H9 (cell line): ENCODE measurements at regions not wholly inside any gene's neighbourhood (a gene's known extent, or its start where the extent isn't known, plus 50 kb on each side); places are given as distances from the start of the nearest gene placed in this dataset.

Source experiments
- DNase-seq: peaks from one replicate; pipeline ENCODE4 v3.0.0-alpha.2; 2017
- H2AFZ ChIP-seq: one replicate; pipeline ENCODE4 v1.6.1; 2013; ENCODE audit warnings: mild to moderate bottlenecking, low read length, control low read depth, moderate library complexity
- H2AK5ac ChIP-seq: 2 replicates; pipeline ENCODE4 v1.6.1; 2013; ENCODE audit warnings: low read length, control low read depth, mixed read lengths; ENCODE audit not compliant: insufficient read length
- H2BK120ac ChIP-seq: one replicate; pipeline ENCODE4 v1.6.1; 2013; ENCODE audit warnings: low read depth, mild to moderate bottlenecking, low read length, control low read depth, inconsistent platforms; ENCODE audit not compliant: poor library complexity, severe bottlenecking
- H2BK12ac ChIP-seq: 2 replicates; pipeline ENCODE4 v1.6.1; 2013; ENCODE audit warnings: low read length, control low read depth, mixed read lengths, low read depth; ENCODE audit not compliant: insufficient read length
- H2BK15ac ChIP-seq: 2 replicates; pipeline ENCODE4 v1.6.1; 2013; ENCODE audit warnings: low read depth, low read length, control low read depth
- H2BK20ac ChIP-seq: one replicate; pipeline ENCODE4 v1.6.1; 2013; ENCODE audit warnings: low read depth, mild to moderate bottlenecking, low read length, control low read depth, inconsistent platforms; ENCODE audit not compliant: poor library complexity, severe bottlenecking
- H2BK5ac ChIP-seq: 2 replicates; pipeline ENCODE4 v1.6.1; 2013; ENCODE audit warnings: low read length, control low read depth, mixed read lengths; ENCODE audit not compliant: insufficient read length
- H3K14ac ChIP-seq: 2 replicates; pipeline ENCODE4 v1.6.1; 2013; ENCODE audit warnings: low read length, control low read depth; ENCODE audit not compliant: insufficient read depth
- H3K18ac ChIP-seq: 2 replicates; pipeline ENCODE4 v1.6.1; 2013; ENCODE audit warnings: low read depth, mild to moderate bottlenecking, mixed read lengths, low read length, control low read depth; ENCODE audit not compliant: insufficient read length
- H3K23ac ChIP-seq: 2 replicates; pipeline ENCODE4 v1.6.1; 2013; ENCODE audit warnings: low read length, control low read depth, mixed read lengths, low read depth; ENCODE audit not compliant: insufficient read length
- H3K23me2 ChIP-seq: 2 replicates; pipeline ENCODE4 v1.6.1; 2013; ENCODE audit warnings: low read depth, mild to moderate bottlenecking, mixed read lengths, low read length, control low read depth; ENCODE audit not compliant: insufficient read length, poor library complexity, severe bottlenecking
- H3K27ac ChIP-seq: 2 replicates; pipeline ENCODE4 v1.5.1; 2013; ENCODE audit warnings: low read length, control low read depth, mixed read lengths, low read depth; ENCODE audit not compliant: insufficient read length
- H3K27me3 ChIP-seq: 2 replicates; pipeline ENCODE4 v1.6.1; 2013; ENCODE audit warnings: low read length, control low read depth, inconsistent platforms; ENCODE audit not compliant: insufficient read depth
- H3K4ac ChIP-seq: 2 replicates; pipeline ENCODE4 v1.6.1; 2013; ENCODE audit warnings: low read depth, mild to moderate bottlenecking, control low read depth, inconsistent platforms, low read length, moderate library complexity
- H3K4me1 ChIP-seq: 2 replicates; pipeline ENCODE4 v1.6.1; 2013; ENCODE audit warnings: low read length, control low read depth, inconsistent platforms; ENCODE audit not compliant: insufficient read depth
- H3K4me2 ChIP-seq: 2 replicates; pipeline ENCODE4 v1.6.1; 2013; ENCODE audit warnings: low read length, control low read depth, mixed read lengths; ENCODE audit not compliant: insufficient read length, insufficient read depth
- H3K56ac ChIP-seq: 2 replicates; pipeline ENCODE4 v1.6.1; 2013; ENCODE audit warnings: low read depth, mild to moderate bottlenecking, mixed read lengths, low read length, control low read depth; ENCODE audit not compliant: insufficient read length
- H3K79me1 ChIP-seq: 2 replicates; pipeline ENCODE4 v1.6.1; 2013; ENCODE audit warnings: low read depth, mild to moderate bottlenecking, moderate library complexity, low read length, control low read depth, inconsistent platforms; ENCODE audit not compliant: insufficient read depth, poor library complexity, severe bottlenecking
- H3K79me2 ChIP-seq: 2 replicates; pipeline ENCODE4 v1.6.1; 2013; ENCODE audit warnings: low read length, control low read depth, inconsistent platforms; ENCODE audit not compliant: insufficient read depth
- H3K9ac ChIP-seq: 2 replicates; pipeline ENCODE4 v1.6.1; 2013; ENCODE audit warnings: low read length, control low read depth, mixed read lengths; ENCODE audit not compliant: insufficient read length; ENCODE audit errors: extremely low read depth
- H3K9me3 ChIP-seq: one replicate; pipeline ENCODE4 v1.6.1; 2013; ENCODE audit warnings: low read depth, low read length, inconsistent platforms; ENCODE audit not compliant: control insufficient read depth
- H3T11ph ChIP-seq: one replicate; pipeline ENCODE4 v1.6.1; 2013; ENCODE audit warnings: mild to moderate bottlenecking, low read length, control low read depth, inconsistent platforms
- H4K20me1 ChIP-seq: one replicate; pipeline ENCODE4 v1.6.1; 2013; ENCODE audit not compliant: control insufficient read depth, insufficient read length, insufficient read depth
- H4K5ac ChIP-seq: 2 replicates; pipeline ENCODE4 v1.6.1; 2013; ENCODE audit warnings: low read depth, mild to moderate bottlenecking, mixed read lengths, low read length, control low read depth; ENCODE audit not compliant: insufficient read length
- H4K8ac ChIP-seq: replicated peaks from 2 replicates; pipeline ENCODE4 v1.6.1; 2013; ENCODE audit warnings: low read length, control low read depth, mixed read lengths, low read depth; ENCODE audit not compliant: insufficient read length
- H4K91ac ChIP-seq: 2 replicates; pipeline ENCODE4 v1.6.1; 2013; ENCODE audit warnings: low read depth, mild to moderate bottlenecking, moderate library complexity, mixed read lengths, low read length, control low read depth; ENCODE audit not compliant: insufficient read length
- H3K27ac Mint-ChIP-seq, 3 experiments: 2 replicates in 2 of 3; 3 replicates in 1 of 3; pipeline ENCODE4 v1.8.0; 2020 to 2021; ENCODE audit warnings: mixed read lengths in 3 of 3, mild to moderate bottlenecking in 1 of 3, moderate library complexity in 1 of 3
- H3K27me3 Mint-ChIP-seq: 2 replicates; pipeline ENCODE4 v1.8.0; 2021; ENCODE audit warnings: low read depth, mild to moderate bottlenecking, moderate library complexity, mixed read lengths
- H3K36me3 Mint-ChIP-seq, 3 experiments: 2 replicates in 2 of 3; 3 replicates in 1 of 3; pipeline ENCODE4 v1.8.0; 2020 to 2021; ENCODE audit warnings: low read depth in 3 of 3, mixed read lengths in 3 of 3; ENCODE audit not compliant: insufficient read depth in 1 of 3
- H3K4me1 Mint-ChIP-seq, 2 experiments: 2 replicates each; pipeline ENCODE4 v1.8.0; 2020; ENCODE audit warnings: mixed read lengths in 2 of 2
- H3K4me3 Mint-ChIP-seq, 2 experiments: 2 replicates in 1 of 2; 3 replicates in 1 of 2; pipeline ENCODE4 v1.8.0; 2020 to 2021; ENCODE audit warnings: mild to moderate bottlenecking in 2 of 2, mixed read lengths in 2 of 2, moderate library complexity in 1 of 2
- H3K9me3 Mint-ChIP-seq, 2 experiments: 2 replicates in 1 of 2; 3 replicates in 1 of 2; pipeline ENCODE4 v1.8.0; 2020; ENCODE audit warnings: mild to moderate bottlenecking in 2 of 2, mixed read lengths in 2 of 2, moderate library complexity in 1 of 2
- CTCF ChIP-seq: fragments of 200-600 bp; sonication (generic); conservative IDR thresholded peaks from 3 replicates; pipeline ENCODE4 v1.8.0; 2021; ENCODE audit warnings: antibody characterized with exemption, mild to moderate bottlenecking
- whole genome bisulfite sequencing: extraction: QIAGEN DNeasy Blood & Tissue Kit; methylation state at CpG from one replicate; pipeline ENCODE4 v1.1.7; 2013; ENCODE audit warnings: missing lambda C conversion rate, low lambda C conversion rate, mixed read lengths; ENCODE audit not compliant: insufficient read length; ENCODE audit errors: extremely low coverage; 5-methylcytosine and 5-hydroxymethylcytosine counted together

- Histone ChIP-seq H3K9me3 (no peaks in the 10 kb centered on the region), H3K14ac (no peak overlapping the region), H3K4me2 (no peak overlapping the region), H3K4me1 (no peaks in the 10 kb centered on the region), H4K5ac (no peak overlapping the region), H3K23ac (no peak overlapping the region), H2BK12ac (no peak overlapping the region), H4K8ac (no peak overlapping the region), H3K27ac (no peak overlapping the region), H2BK20ac (no peak overlapping the region), H3K9ac (no peak overlapping the region), H3K4ac (no peak overlapping the region), H3K79me1 (no peaks in the 10 kb centered on the region), H3K18ac (no peak overlapping the region), H4K91ac (no peak overlapping the region), H2BK120ac (no peak overlapping the region), H3T11ph (no peak overlapping the region), H2AK5ac (no peak overlapping the region), H3K23me2 (no peaks in the 10 kb centered on the region), H4K20me1 (no peaks in the 10 kb centered on the region), H3K56ac (no peak overlapping the region), H2BK5ac (no peak overlapping the region), H3K79me2 (no peaks in the 10 kb centered on the region), H3K27me3 (no peaks in the 10 kb centered on the region), H2AFZ (no peak overlapping the region), H2BK15ac (no peak overlapping the region)
- WGBS = no CpG with 5 or more reads among the region's 5 CpGs
- H3K27ac Mint-ChIP-seq = no peak overlapping the region
- H3K36me3 Mint-ChIP-seq = no peaks in the 10 kb centered on the region
- H3K4me1 Mint-ChIP-seq = no peaks in the 10 kb centered on the region
- H3K27me3 Mint-ChIP-seq = no peaks in the 10 kb centered on the region
- H3K9me3 Mint-ChIP-seq = no peaks in the 10 kb centered on the region
- no peak for TF ChIP-seq CTCF
- DNase-seq = no peak
- no peak overlapping the region for H3K4me3 Mint-ChIP-seq
These were observed 84.6 kb downstream of the MATN1 start for GRCh38 chr1:30638811-30639210.
